HCT116 (cell line): ENCODE measurements at regions not wholly inside any gene's neighbourhood (a gene's known extent, or its start where the extent isn't known, plus 50 kb on each side); places are given as distances from the start of the nearest gene placed in this dataset.

ENCODE experiments used
- CBX3 ChIP-seq: IDR thresholded peaks from 2 replicates; pipeline ENCODE4 v1.6.1; 2012; ENCODE audit warnings: low read depth
- EZH2 ChIP-seq: fragments of 200-600 bp; sonication (generic); IDR thresholded peaks from 2 replicates; pipeline ENCODE4 v1.6.1; 2017; ENCODE audit warnings: antibody characterized with exemption, mixed run types
- JUND ChIP-seq: IDR thresholded peaks from 2 replicates; pipeline ENCODE4 v1.6.1; 2012
- POLR2A ChIP-seq: IDR thresholded peaks from 2 replicates; pipeline ENCODE4 v1.7.0; 2011; ENCODE audit warnings: borderline replicate concordance; ENCODE audit not compliant: insufficient read depth, insufficient read length; ENCODE audit errors: extremely low read depth
- POLR2AphosphoS5 ChIP-seq: IDR thresholded peaks from 2 replicates; pipeline ENCODE4 v1.6.1; 2011; ENCODE audit warnings: mild to moderate bottlenecking, low read depth, low read length, moderate library complexity
- RAD21 ChIP-seq: IDR thresholded peaks from 2 replicates; pipeline ENCODE4 v1.6.1; 2012; ENCODE audit warnings: low read depth, mild to moderate bottlenecking
- SP1 ChIP-seq: IDR thresholded peaks from 2 replicates; pipeline ENCODE4 v1.6.1; 2012; ENCODE audit warnings: low read depth
- ZFX ChIP-seq: fragments of 450-650 bp; IDR thresholded peaks from 2 replicates; pipeline ENCODE4 v1.6.1; 2017
- TF ChIP-seq, protein P1 (sequence below), 3 experiments: fragments of 200-600 bp in 1 of 3; sonication (generic) in 1 of 3; IDR thresholded peaks in 2 of 3; conservative IDR thresholded peaks in 1 of 3; 2 replicates each; pipeline ENCODE4 v1.5.1; 2012 to 2017; ENCODE audit warnings: low read depth in 2 of 3, low read length in 2 of 3, antibody characterized with exemption in 1 of 3, borderline replicate concordance in 1 of 3, control low read depth in 1 of 3, mild to moderate bottlenecking in 1 of 3, mixed read lengths in 1 of 3, mixed run types in 1 of 3, moderate library complexity in 1 of 3; ENCODE audit not compliant: insufficient read depth in 1 of 3
- TF ChIP-seq, protein P2 (sequence below): IDR thresholded peaks from 2 replicates; pipeline ENCODE4 v1.6.1; 2012; ENCODE audit warnings: low read depth

GRCh38 chr14:44795725-44796124, 166.0 kb downstream of the KLHL28 start:
- no peak for TF ChIP-seq JUND
- no peak for TF ChIP-seq CBX3
- TF ChIP-seq POLR2AphosphoS5 = no peak
- no peak for TF ChIP-seq POLR2A
- TF ChIP-seq, protein P1, sequence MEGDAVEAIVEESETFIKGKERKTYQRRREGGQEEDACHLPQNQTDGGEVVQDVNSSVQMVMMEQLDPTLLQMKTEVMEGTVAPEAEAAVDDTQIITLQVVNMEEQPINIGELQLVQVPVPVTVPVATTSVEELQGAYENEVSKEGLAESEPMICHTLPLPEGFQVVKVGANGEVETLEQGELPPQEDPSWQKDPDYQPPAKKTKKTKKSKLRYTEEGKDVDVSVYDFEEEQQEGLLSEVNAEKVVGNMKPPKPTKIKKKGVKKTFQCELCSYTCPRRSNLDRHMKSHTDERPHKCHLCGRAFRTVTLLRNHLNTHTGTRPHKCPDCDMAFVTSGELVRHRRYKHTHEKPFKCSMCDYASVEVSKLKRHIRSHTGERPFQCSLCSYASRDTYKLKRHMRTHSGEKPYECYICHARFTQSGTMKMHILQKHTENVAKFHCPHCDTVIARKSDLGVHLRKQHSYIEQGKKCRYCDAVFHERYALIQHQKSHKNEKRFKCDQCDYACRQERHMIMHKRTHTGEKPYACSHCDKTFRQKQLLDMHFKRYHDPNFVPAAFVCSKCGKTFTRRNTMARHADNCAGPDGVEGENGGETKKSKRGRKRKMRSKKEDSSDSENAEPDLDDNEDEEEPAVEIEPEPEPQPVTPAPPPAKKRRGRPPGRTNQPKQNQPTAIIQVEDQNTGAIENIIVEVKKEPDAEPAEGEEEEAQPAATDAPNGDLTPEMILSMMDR (IDR thresholded peaks at IDR 0.05 in 2 of 3, conservative IDR thresholded peaks at IDR 0.05 in 1 of 3; ENCODE audit: borderline replicate concordance in 1 of 3, insufficient read depth in 1 of 3, low read depth in 2 of 3, low read length in 2 of 3) = no peak
- TF ChIP-seq EZH2 = no peak
- no peak for TF ChIP-seq ZFX
- TF ChIP-seq, protein P2, sequence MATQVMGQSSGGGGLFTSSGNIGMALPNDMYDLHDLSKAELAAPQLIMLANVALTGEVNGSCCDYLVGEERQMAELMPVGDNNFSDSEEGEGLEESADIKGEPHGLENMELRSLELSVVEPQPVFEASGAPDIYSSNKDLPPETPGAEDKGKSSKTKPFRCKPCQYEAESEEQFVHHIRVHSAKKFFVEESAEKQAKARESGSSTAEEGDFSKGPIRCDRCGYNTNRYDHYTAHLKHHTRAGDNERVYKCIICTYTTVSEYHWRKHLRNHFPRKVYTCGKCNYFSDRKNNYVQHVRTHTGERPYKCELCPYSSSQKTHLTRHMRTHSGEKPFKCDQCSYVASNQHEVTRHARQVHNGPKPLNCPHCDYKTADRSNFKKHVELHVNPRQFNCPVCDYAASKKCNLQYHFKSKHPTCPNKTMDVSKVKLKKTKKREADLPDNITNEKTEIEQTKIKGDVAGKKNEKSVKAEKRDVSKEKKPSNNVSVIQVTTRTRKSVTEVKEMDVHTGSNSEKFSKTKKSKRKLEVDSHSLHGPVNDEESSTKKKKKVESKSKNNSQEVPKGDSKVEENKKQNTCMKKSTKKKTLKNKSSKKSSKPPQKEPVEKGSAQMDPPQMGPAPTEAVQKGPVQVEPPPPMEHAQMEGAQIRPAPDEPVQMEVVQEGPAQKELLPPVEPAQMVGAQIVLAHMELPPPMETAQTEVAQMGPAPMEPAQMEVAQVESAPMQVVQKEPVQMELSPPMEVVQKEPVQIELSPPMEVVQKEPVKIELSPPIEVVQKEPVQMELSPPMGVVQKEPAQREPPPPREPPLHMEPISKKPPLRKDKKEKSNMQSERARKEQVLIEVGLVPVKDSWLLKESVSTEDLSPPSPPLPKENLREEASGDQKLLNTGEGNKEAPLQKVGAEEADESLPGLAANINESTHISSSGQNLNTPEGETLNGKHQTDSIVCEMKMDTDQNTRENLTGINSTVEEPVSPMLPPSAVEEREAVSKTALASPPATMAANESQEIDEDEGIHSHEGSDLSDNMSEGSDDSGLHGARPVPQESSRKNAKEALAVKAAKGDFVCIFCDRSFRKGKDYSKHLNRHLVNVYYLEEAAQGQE = no peak
- TF ChIP-seq SP1 = no peak
- no peak for TF ChIP-seq RAD21
